ENCODE measurements at regions not wholly inside any gene's neighbourhood (a gene's known extent, or its start where the extent isn't known, plus 50 kb on each side); places are given as distances from the start of the nearest gene placed in this dataset.

- Histone ChIP-seq H3K4me3 (ENCODE audit: low read length) (no peak overlapping the region), H3K27ac (ENCODE audit: low read depth, low read length) (no peak overlapping the region), H4K20me1 (ENCODE audit: control insufficient read depth, insufficient read depth, low read depth, low read length) (no peaks in the 10 kb centered on the region), H3F3A (ENCODE audit: control insufficient read depth, insufficient read depth) (no peaks in the 10 kb centered on the region), H3K9me3 (ENCODE audit: control insufficient read depth, insufficient read depth, low read length) (no peaks in the 10 kb centered on the region), H3K79me2 (ENCODE audit: control insufficient read depth, low read length) (no peaks in the 10 kb centered on the region), H3K36me3 (ENCODE audit: control insufficient read depth, low read length) (no peaks in the 10 kb centered on the region), H3K4me2 (ENCODE audit: low read length) (no peak overlapping the region), H3K4me1 (ENCODE audit: control insufficient read depth, low read length) (no peaks in the 10 kb centered on the region), H3K9me2 (replicated peaks; ENCODE audit: control insufficient read depth, low read length) (no peaks in the 10 kb centered on the region), H3K27me3 (ENCODE audit: control insufficient read depth, low read length) (no peaks in the 10 kb centered on the region; the same call in 1 of the 2 replicates)
- TF ChIP-seq, protein P1, sequence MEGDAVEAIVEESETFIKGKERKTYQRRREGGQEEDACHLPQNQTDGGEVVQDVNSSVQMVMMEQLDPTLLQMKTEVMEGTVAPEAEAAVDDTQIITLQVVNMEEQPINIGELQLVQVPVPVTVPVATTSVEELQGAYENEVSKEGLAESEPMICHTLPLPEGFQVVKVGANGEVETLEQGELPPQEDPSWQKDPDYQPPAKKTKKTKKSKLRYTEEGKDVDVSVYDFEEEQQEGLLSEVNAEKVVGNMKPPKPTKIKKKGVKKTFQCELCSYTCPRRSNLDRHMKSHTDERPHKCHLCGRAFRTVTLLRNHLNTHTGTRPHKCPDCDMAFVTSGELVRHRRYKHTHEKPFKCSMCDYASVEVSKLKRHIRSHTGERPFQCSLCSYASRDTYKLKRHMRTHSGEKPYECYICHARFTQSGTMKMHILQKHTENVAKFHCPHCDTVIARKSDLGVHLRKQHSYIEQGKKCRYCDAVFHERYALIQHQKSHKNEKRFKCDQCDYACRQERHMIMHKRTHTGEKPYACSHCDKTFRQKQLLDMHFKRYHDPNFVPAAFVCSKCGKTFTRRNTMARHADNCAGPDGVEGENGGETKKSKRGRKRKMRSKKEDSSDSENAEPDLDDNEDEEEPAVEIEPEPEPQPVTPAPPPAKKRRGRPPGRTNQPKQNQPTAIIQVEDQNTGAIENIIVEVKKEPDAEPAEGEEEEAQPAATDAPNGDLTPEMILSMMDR (IDR thresholded peaks at IDR 0.05; ENCODE audit: low read depth, low read length, poor library complexity, severe bottlenecking): no peak
- no peak for TF ChIP-seq EZH2phosphoT487 (IDR thresholded peaks at IDR 0.05; ENCODE audit: borderline replicate concordance, low read length)
Measured at GRCh38 chr20:24739746-24740145, 209.3 kb upstream of the CST7 start.

GRCh38 chr20:24741493-24742072, 207.5 kb upstream of the CST7 start:
- Histone ChIP-seq H3K9me2 (replicated peaks; ENCODE audit: control insufficient read depth, low read length) (no peaks in the 10 kb centered on the region), H3K36me3 (ENCODE audit: control insufficient read depth, low read length) (no peaks in the 10 kb centered on the region), H3K9me3 (ENCODE audit: control insufficient read depth, insufficient read depth, low read length) (no peaks in the 10 kb centered on the region), H3K4me1 (ENCODE audit: control insufficient read depth, low read length) (no peaks in the 10 kb centered on the region), H3K27me3 (ENCODE audit: control insufficient read depth, low read length) (no peaks in the 10 kb centered on the region; the same call in 1 of the 2 replicates), H3K4me3 (ENCODE audit: low read length) (no peak overlapping the region), H3K27ac (ENCODE audit: low read depth, low read length) (no peak overlapping the region), H3F3A (ENCODE audit: control insufficient read depth, insufficient read depth) (no peaks in the 10 kb centered on the region), H4K20me1 (ENCODE audit: control insufficient read depth, insufficient read depth, low read depth, low read length) (no peaks in the 10 kb centered on the region), H3K79me2 (ENCODE audit: control insufficient read depth, low read length) (no peaks in the 10 kb centered on the region), H3K4me2 (ENCODE audit: low read length) (no peak overlapping the region)
- TF ChIP-seq EZH2phosphoT487 (IDR thresholded peaks at IDR 0.05; ENCODE audit: borderline replicate concordance, low read length): no peak
- TF ChIP-seq, protein P1 (IDR thresholded peaks at IDR 0.05; ENCODE audit: low read depth, low read length, poor library complexity, severe bottlenecking): no peak

- H3K4me1 ChIP-seq (ENCODE audit: control insufficient read depth, low read length): no peaks in the 10 kb centered on the region
- no peaks in the 10 kb centered on the region for H4K20me1 ChIP-seq (ENCODE audit: control insufficient read depth, insufficient read depth, low read depth, low read length)
- no peak overlapping the region for H3K4me2 ChIP-seq (ENCODE audit: low read length)
- H3K79me2 ChIP-seq (ENCODE audit: control insufficient read depth, low read length): no peaks in the 10 kb centered on the region
- H3K9me3 ChIP-seq (ENCODE audit: control insufficient read depth, insufficient read depth, low read length): no peaks in the 10 kb centered on the region
- H3K4me3 ChIP-seq (ENCODE audit: low read length): no peak overlapping the region
- no peaks in the 10 kb centered on the region; the same call in 1 of the 2 replicates for H3K27me3 ChIP-seq (ENCODE audit: control insufficient read depth, low read length)
- no peaks in the 10 kb centered on the region for H3F3A ChIP-seq (ENCODE audit: control insufficient read depth, insufficient read depth)
- TF ChIP-seq EZH2phosphoT487 (IDR thresholded peaks at IDR 0.05; ENCODE audit: borderline replicate concordance, low read length): no peak
- TF ChIP-seq, protein P1 (IDR thresholded peaks at IDR 0.05; ENCODE audit: low read depth, low read length, poor library complexity, severe bottlenecking): no peak
- H3K36me3 ChIP-seq (ENCODE audit: control insufficient read depth, low read length): no peaks in the 10 kb centered on the region
- H3K27ac ChIP-seq (ENCODE audit: low read depth, low read length): no peak overlapping the region
- no peaks in the 10 kb centered on the region for H3K9me2 ChIP-seq (replicated peaks; ENCODE audit: control insufficient read depth, low read length)
Measured at GRCh38 chr20:24742436-24742835, 206.6 kb upstream of the CST7 start.

All from DOHH2 (cell line).